ENCODE measurements at regions not wholly inside any gene's neighbourhood (a gene's known extent, or its start where the extent isn't known, plus 50 kb on each side); places are given as distances from the start of the nearest gene placed in this dataset.
"Not testable (repeated sequence)": the region's sequence is repeated elsewhere in the genome, so short reads cannot be mapped to it uniquely, and the experiment has no call there.

- not testable (repeated sequence) for H3K9me3 ChIP-seq (replicated peaks in 1 of 2; ENCODE audit: control insufficient read depth in 2 of 2, insufficient read depth in 1 of 2, low read depth in 1 of 2, low read length in 2 of 2)
Observed at GRCh38 chr10:63848871-63849270, 327.7 kb downstream of the REEP3 start.

GRCh38 chr10:63862860-63863259 is 341.7 kb downstream of the REEP3 start:
- Histone ChIP-seq H2BK12ac (ENCODE audit: low read length) (no peak overlapping the region), H3K36me3 (replicated peaks in 1 of 2; ENCODE audit: control insufficient read depth in 2 of 2, insufficient read depth in 2 of 2, low read length in 2 of 2) (no peaks in the 10 kb centered on the region), H3K4me1 (ENCODE audit: control insufficient read depth in 2 of 2, insufficient read depth in 1 of 2, low read depth in 1 of 2, low read length in 2 of 2) (peaks cover 0 to 2% of the 10 kb centered on the region in 2 donors), H3K23ac (ENCODE audit: low read depth, low read length, poor library complexity) (no peak overlapping the region), H3K4me2 (ENCODE audit: insufficient read depth, low read length, poor library complexity, severe bottlenecking) (no peak overlapping the region), H3K79me1 (ENCODE audit: low read depth, low read length) (no peaks in the 10 kb centered on the region), H3K4ac (ENCODE audit: low read length) (no peak overlapping the region), H3K9ac (ENCODE audit: low read depth, low read length, poor library complexity) (no peak overlapping the region), H3K27me3 (ENCODE audit: control insufficient read depth in 3 of 3, insufficient read depth in 3 of 3, low read depth in 1 of 3, low read length in 3 of 3) (peaks cover 0 to 2% (median 0%) of the 10 kb centered on the region in 3 experiments), H2BK5ac (ENCODE audit: low read length) (no peak overlapping the region), H4K8ac (ENCODE audit: low read depth, low read length) (no peak overlapping the region), H3K4me3 (ENCODE audit: low read length in 2 of 2) (no peak overlapping the region), H3K18ac (ENCODE audit: low read length) (no peak overlapping the region), H2AFZ (ENCODE audit: low read length) (no peak overlapping the region), H3K14ac (ENCODE audit: low read length) (no peak overlapping the region), H3K9me3 (replicated peaks in 1 of 2; ENCODE audit: control insufficient read depth in 2 of 2, insufficient read depth in 1 of 2, low read depth in 1 of 2, low read length in 2 of 2) (peaks cover 0 to under 1% of the 10 kb centered on the region in 2 donors), H2BK15ac (ENCODE audit: low read length) (no peak overlapping the region), H4K91ac (ENCODE audit: low read depth, low read length, poor library complexity) (no peak overlapping the region), H3K27ac (replicated peaks; ENCODE audit: low read length) (no peak overlapping the region), H2BK120ac (ENCODE audit: low read depth, low read length) (no peak overlapping the region), H2AK5ac (ENCODE audit: low read depth, low read length) (no peak overlapping the region)
- no CpG with 5 or more reads among the region's 1 CpG for WGBS, 2 donors (ENCODE audit: extremely low coverage in 2 of 2, insufficient read length in 2 of 2, insufficient replicate concordance in 1 of 2)
- no peak for DNase-seq (ENCODE audit: low spot score)

More at GRCh38 chr10:63848871-63849270, 327.7 kb downstream of the REEP3 start:
- not testable (repeated sequence) for DNase-seq (ENCODE audit: low spot score); H3K79me1 ChIP-seq (ENCODE audit: low read depth, low read length); H3K4me2 ChIP-seq (ENCODE audit: insufficient read depth, low read length, poor library complexity, severe bottlenecking); H2BK15ac ChIP-seq (ENCODE audit: low read length); H3K9ac ChIP-seq (ENCODE audit: low read depth, low read length, poor library complexity); H2BK120ac ChIP-seq (ENCODE audit: low read depth, low read length); H3K27me3 ChIP-seq (ENCODE audit: control insufficient read depth in 3 of 3, insufficient read depth in 3 of 3, low read depth in 1 of 3, low read length in 3 of 3); H4K91ac ChIP-seq (ENCODE audit: low read depth, low read length, poor library complexity); H3K23ac ChIP-seq (ENCODE audit: low read depth, low read length, poor library complexity); H4K8ac ChIP-seq (ENCODE audit: low read depth, low read length); H2AFZ ChIP-seq (ENCODE audit: low read length); H3K27ac ChIP-seq (replicated peaks; ENCODE audit: low read length); H2AK5ac ChIP-seq (ENCODE audit: low read depth, low read length); H2BK12ac ChIP-seq (ENCODE audit: low read length); H3K36me3 ChIP-seq (replicated peaks in 1 of 2; ENCODE audit: control insufficient read depth in 2 of 2, insufficient read depth in 2 of 2, low read length in 2 of 2); H3K4ac ChIP-seq (ENCODE audit: low read length); H3K4me1 ChIP-seq (ENCODE audit: control insufficient read depth in 2 of 2, insufficient read depth in 1 of 2, low read depth in 1 of 2, low read length in 2 of 2); H2BK5ac ChIP-seq (ENCODE audit: low read length); H3K4me3 ChIP-seq (ENCODE audit: low read length in 2 of 2); H3K14ac ChIP-seq (ENCODE audit: low read length); H3K18ac ChIP-seq (ENCODE audit: low read length)
- no CpG with 5 or more reads among the region's 3 CpGs for WGBS, 2 donors (ENCODE audit: extremely low coverage in 2 of 2, insufficient read length in 2 of 2, insufficient replicate concordance in 1 of 2)

GRCh38 chr10:63865210-63865609 is 344.0 kb downstream of the REEP3 start:
- Histone ChIP-seq H3K9ac (ENCODE audit: low read depth, low read length, poor library complexity) (peak overlapping the region; percentile 34), H3K27me3 (ENCODE audit: control insufficient read depth in 3 of 3, insufficient read depth in 3 of 3, low read depth in 1 of 3, low read length in 3 of 3) (peaks cover 0 to 2% (median 0%) of the 10 kb centered on the region in 3 experiments), H3K4ac (ENCODE audit: low read length) (no peak overlapping the region), H3K36me3 (replicated peaks in 1 of 2; ENCODE audit: control insufficient read depth in 2 of 2, insufficient read depth in 2 of 2, low read length in 2 of 2) (no peaks in the 10 kb centered on the region), H4K8ac (ENCODE audit: low read depth, low read length) (no peak overlapping the region), H2BK5ac (ENCODE audit: low read length) (no peak overlapping the region), H3K4me2 (ENCODE audit: insufficient read depth, low read length, poor library complexity, severe bottlenecking) (no peak overlapping the region), H2BK12ac (ENCODE audit: low read length) (no peak overlapping the region), H3K4me3 (ENCODE audit: low read length in 2 of 2) (no peak overlapping the region), H3K79me1 (ENCODE audit: low read depth, low read length) (no peaks in the 10 kb centered on the region), H2BK15ac (ENCODE audit: low read length) (no peak overlapping the region), H2AK5ac (ENCODE audit: low read depth, low read length) (peak overlapping the region; percentile 49), H2BK120ac (ENCODE audit: low read depth, low read length) (no peak overlapping the region), H2AFZ (ENCODE audit: low read length) (no peak overlapping the region), H3K14ac (ENCODE audit: low read length) (peak overlapping the region; percentile 84), H3K18ac (ENCODE audit: low read length) (peak overlapping the region; percentile 36), H3K4me1 (ENCODE audit: control insufficient read depth in 2 of 2, insufficient read depth in 1 of 2, low read depth in 1 of 2, low read length in 2 of 2) (peaks cover 0 to 2% of the 10 kb centered on the region in 2 donors), H4K91ac (ENCODE audit: low read depth, low read length, poor library complexity) (no peak overlapping the region), H3K9me3 (replicated peaks in 1 of 2; ENCODE audit: control insufficient read depth in 2 of 2, insufficient read depth in 1 of 2, low read depth in 1 of 2, low read length in 2 of 2) (no peaks in the 10 kb centered on the region), H3K23ac (ENCODE audit: low read depth, low read length, poor library complexity) (peak overlapping the region; percentile 88), H3K27ac (replicated peaks; ENCODE audit: low read length) (no peak overlapping the region)
- no CpG with 5 or more reads among the region's 4 CpGs for WGBS, 2 donors (ENCODE audit: extremely low coverage in 2 of 2, insufficient read length in 2 of 2, insufficient replicate concordance in 1 of 2)
- DNase-seq (ENCODE audit: low spot score) = no peak

- H3K4me3 ChIP-seq (ENCODE audit: low read length in 2 of 2) = no peak overlapping the region
Observed at GRCh38 chr10:63866075-63866746, 345.0 kb downstream of the REEP3 start.

More at GRCh38 chr10:63866075-63866746, 345.0 kb downstream of the REEP3 start:
- Histone ChIP-seq H3K23ac (ENCODE audit: low read depth, low read length, poor library complexity) (no peak overlapping the region), H3K4ac (ENCODE audit: low read length) (no peak overlapping the region), H2BK12ac (ENCODE audit: low read length) (no peak overlapping the region), H4K91ac (ENCODE audit: low read depth, low read length, poor library complexity) (no peak overlapping the region), H3K27me3 (ENCODE audit: control insufficient read depth in 3 of 3, insufficient read depth in 3 of 3, low read depth in 1 of 3, low read length in 3 of 3) (peaks cover 0 to 2% (median 0%) of the 10 kb centered on the region in 3 experiments), H3K4me1 (ENCODE audit: control insufficient read depth in 2 of 2, insufficient read depth in 1 of 2, low read depth in 1 of 2, low read length in 2 of 2) (peaks cover 0 to 2% of the 10 kb centered on the region in 2 donors), H4K8ac (ENCODE audit: low read depth, low read length) (no peak overlapping the region), H3K27ac (replicated peaks; ENCODE audit: low read length) (no peak overlapping the region), H3K14ac (ENCODE audit: low read length) (no peak overlapping the region), H3K79me1 (ENCODE audit: low read depth, low read length) (no peaks in the 10 kb centered on the region), H2BK5ac (ENCODE audit: low read length) (no peak overlapping the region), H2BK120ac (ENCODE audit: low read depth, low read length) (no peak overlapping the region), H3K18ac (ENCODE audit: low read length) (no peak overlapping the region), H2AFZ (ENCODE audit: low read length) (peak overlapping the region; percentile 25), H3K9ac (ENCODE audit: low read depth, low read length, poor library complexity) (no peak overlapping the region), H3K9me3 (replicated peaks in 1 of 2; ENCODE audit: control insufficient read depth in 2 of 2, insufficient read depth in 1 of 2, low read depth in 1 of 2, low read length in 2 of 2) (no peaks in the 10 kb centered on the region), H3K36me3 (replicated peaks in 1 of 2; ENCODE audit: control insufficient read depth in 2 of 2, insufficient read depth in 2 of 2, low read length in 2 of 2) (no peaks in the 10 kb centered on the region), H3K4me2 (ENCODE audit: insufficient read depth, low read length, poor library complexity, severe bottlenecking) (no peak overlapping the region), H2AK5ac (ENCODE audit: low read depth, low read length) (no peak overlapping the region), H2BK15ac (ENCODE audit: low read length) (no peak overlapping the region)
- DNase-seq (ENCODE audit: low spot score) = peak; percentile 75
- no CpG with 5 or more reads among the region's 16 CpGs for WGBS, 2 donors (ENCODE audit: extremely low coverage in 2 of 2, insufficient read length in 2 of 2, insufficient replicate concordance in 1 of 2)

Measured in neuronal stem cell (in vitro differentiated cells).